Islet of Langerhans (tissue), 1 donor: ENCODE measurements at regions not wholly inside any gene's neighbourhood (a gene's known extent, or its start where the extent isn't known, plus 50 kb on each side); places are given as distances from the start of the nearest gene placed in this dataset.

Experiments used
- FAIRE-seq: peaks from one replicate; lab custom pipeline; 2011; peaks lifted over from hg19 to GRCh38; lab: Jason Lieb, UNC

GRCh38 chr4:22870847-22871449 is 178.2 kb downstream of the GBA3 start:
- no peak for FAIRE-seq

- FAIRE-seq: no peak
These were observed 176.5 kb downstream of the GBA3 start for GRCh38 chr4:22869235-22869634.
